Stimulated activated CD4-positive, alpha-beta T cell treated with anti-CD3 and anti-CD28 coated beads, Interleukin-15, amount 100 ng/mL, for 48 hours (primary cell): ENCODE measurements at regions not wholly inside any gene's neighbourhood (a gene's known extent, or its start where the extent isn't known, plus 50 kb on each side); places are given as distances from the start of the nearest gene placed in this dataset.
"Not testable (repeated sequence)": the region's sequence is repeated elsewhere in the genome, so short reads cannot be mapped to it uniquely, and the experiment has no call there.

ENCODE experiments used
- DNase-seq, 2 donors: peaks; one replicate each; pipeline ENCODE4 v3.0.0-alpha.2; 2020; ENCODE audit warnings: low read depth in 2 of 2

DNA sequence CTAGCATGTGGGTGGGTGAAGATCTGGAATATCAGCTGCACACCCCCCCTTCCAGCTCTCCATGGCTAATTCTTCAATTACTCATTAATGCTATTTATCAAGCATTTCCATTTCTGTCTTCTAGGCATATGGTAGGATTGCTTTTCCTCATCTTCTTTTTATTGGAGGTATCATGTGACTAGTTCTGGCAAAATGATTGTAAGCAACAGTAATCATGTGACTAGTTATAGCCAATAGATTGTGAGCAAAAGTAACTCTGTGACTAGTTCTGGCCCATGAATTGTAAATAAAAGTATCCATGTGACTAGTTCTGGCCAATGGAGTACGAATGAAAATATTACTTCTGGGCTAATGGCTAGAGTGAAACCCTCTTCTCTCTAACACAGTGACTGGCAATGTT lies 107.0 kb upstream of the TMEM132E start:
- no peak for DNase-seq

DNA sequence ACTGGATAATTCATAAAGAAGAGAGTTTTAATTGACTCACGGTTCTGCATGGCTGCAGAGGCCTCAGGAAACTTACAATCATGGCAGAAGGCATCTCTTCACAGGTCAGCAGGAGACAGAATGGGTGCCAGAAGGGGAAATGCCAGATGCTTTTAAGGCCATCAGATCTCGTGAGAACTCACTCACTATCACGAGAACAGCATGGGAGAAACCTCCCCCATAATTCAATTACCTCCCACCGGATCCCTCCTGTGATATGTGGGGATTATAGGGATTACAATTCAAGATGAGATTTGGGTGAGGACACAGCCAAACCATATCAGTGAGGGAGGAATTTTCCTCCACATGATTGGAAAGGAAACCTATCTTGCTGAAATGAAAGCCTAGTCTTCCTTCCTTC lies 108.1 kb upstream of the TMEM132E start:
- DNase-seq, result not testable (repeated sequence)

GRCh38 chr17:34465789-34466188 lies 102.8 kb upstream of the CCL1 start:
- DNase-seq, result no peak

DNA sequence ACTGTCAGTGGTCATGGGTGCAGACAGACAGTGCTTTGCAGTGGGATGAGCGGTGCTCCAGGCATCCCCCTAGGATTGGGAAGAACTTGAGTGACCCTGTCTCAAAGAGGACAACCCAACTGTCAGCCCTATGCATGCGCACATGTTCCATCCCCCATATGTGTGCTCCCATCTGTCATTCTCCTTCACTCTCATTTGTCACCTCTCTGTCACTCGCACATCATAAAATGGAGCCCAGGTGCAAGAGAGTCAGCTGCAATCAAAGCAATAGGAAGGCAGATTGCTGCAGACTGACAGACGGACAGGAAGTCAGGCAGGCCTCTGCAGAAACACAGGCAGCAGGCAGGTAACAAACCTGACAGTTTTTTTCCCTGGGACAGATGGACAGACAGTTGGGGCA lies 101.8 kb upstream of the CCL1 start:
- DNase-seq, result no peak

- no peak for DNase-seq
Observed at GRCh38 chr17:34458266-34458665, 95.2 kb upstream of the CCL1 start.

DNA sequence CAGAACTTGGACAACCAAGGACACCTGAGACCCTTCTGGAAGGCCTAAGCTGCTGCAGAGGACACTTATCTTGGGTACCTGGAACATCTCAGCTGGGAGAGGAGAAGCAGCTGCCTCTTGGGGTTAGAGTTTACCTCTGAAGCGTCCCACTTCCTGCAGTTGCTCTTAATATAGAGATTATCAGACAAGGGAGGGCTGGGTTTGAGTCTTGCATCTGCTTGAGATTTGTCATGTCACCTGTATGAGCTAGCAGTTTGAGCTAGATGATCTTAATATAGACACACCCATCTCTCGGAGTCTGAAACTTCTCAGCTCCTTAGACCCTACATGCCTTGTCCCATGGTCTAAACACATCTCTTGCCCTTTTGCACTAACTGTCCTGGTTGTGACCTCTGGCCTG lies 93.1 kb upstream of the CCL1 start:
- no peak for DNase-seq

DNA sequence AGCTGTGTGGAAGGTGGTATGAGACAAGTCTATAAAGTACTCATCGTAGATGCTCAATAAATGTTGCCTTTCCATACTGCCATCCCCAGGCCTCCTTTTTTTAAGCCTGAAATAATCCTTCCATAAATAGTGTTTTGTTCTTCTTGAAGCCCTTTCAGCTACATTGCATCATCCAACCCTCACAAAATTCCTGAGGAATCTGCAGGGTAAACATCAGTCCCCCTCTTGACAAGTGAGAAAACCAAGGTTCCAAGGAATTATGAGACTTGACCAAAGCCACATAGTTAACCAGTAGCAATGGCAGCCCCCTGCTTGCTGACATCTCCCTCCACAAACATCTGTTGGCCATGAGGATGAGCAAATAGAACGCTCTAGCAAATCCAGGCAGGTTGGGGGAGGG lies 89.7 kb upstream of the CCL1 start:
- no peak for DNase-seq

DNA sequence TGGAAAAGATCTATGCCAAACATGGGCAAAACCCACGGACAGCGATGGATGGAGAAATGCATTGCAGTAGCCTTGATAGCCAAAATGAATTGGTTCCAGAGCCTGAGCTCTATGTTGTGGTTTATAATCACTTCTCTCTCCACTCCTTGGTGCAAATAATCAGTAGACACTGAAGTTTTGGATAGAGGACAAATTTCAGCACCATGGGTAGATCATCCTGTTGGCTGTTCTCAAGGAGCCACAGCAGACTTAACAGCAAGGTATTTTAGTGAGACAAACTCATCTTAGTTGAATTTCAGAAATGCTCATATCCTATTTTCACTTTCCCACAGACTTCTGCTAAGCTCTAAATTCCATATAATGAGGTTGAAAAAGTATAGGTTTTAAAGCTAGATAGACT lies 88.3 kb upstream of the CCL1 start:
- DNase-seq, result no peak

GRCh38 chr17:34447406-34447805 lies 84.4 kb upstream of the CCL1 start:
- no peak for DNase-seq

GRCh38 chr17:34445101-34445500 lies 82.1 kb upstream of the CCL1 start:
- DNase-seq, result no peak

- no peak for DNase-seq
Observed at GRCh38 chr17:34443619-34444469, 80.8 kb upstream of the CCL1 start.

- DNase-seq, result no peak
Observed at GRCh38 chr17:34442387-34443111, 79.5 kb upstream of the CCL1 start.

DNA sequence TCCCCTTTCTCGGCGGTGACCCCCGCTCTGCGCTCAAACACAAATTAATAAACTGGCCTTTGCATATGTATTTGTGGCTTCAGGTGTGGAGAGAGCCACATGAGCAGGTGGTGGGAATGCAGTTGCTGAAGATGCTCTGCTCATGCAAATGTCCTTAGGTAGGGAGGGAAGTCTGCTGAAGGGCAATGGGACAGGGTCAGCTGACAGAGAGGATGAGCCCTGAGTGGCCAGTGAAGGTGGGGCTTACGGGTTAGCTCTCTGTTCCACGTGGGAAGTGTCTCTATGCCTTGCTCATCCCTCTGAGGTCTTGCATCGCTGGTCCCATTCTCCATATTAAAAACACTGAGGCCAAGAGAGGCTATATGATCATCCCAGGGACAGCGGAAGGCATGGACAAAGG lies 74.2 kb upstream of the CCL1 start:
- no peak for DNase-seq

DNA sequence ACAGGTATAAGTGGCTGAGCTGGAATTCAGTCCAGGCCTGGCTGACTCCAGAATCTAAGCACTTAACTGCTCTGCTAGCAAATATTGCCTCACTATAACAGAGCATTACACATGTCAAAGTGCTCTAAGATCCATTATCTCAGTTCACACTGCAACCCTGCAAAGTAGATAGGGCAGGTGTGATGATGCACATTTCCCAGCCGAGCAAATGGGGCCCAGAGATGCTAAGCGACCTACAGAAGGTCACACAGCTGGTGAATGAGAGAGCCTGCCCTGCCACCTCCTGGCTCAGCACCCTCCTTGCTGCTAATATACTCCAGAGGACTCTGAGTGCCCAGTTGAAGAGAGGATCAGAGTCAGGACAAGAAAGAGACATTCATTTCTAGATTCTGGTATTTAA lies 73.6 kb upstream of the CCL1 start:
- no peak for DNase-seq

GRCh38 chr17:34435182-34435928 lies 72.3 kb upstream of the CCL1 start:
- no peak for DNase-seq

- DNase-seq, result no peak
Observed at GRCh38 chr17:34434052-34434451, 71.0 kb upstream of the CCL1 start.

- no peak for DNase-seq
Observed at GRCh38 chr17:34424814-34425491, 61.9 kb upstream of the CCL1 start.

DNA sequence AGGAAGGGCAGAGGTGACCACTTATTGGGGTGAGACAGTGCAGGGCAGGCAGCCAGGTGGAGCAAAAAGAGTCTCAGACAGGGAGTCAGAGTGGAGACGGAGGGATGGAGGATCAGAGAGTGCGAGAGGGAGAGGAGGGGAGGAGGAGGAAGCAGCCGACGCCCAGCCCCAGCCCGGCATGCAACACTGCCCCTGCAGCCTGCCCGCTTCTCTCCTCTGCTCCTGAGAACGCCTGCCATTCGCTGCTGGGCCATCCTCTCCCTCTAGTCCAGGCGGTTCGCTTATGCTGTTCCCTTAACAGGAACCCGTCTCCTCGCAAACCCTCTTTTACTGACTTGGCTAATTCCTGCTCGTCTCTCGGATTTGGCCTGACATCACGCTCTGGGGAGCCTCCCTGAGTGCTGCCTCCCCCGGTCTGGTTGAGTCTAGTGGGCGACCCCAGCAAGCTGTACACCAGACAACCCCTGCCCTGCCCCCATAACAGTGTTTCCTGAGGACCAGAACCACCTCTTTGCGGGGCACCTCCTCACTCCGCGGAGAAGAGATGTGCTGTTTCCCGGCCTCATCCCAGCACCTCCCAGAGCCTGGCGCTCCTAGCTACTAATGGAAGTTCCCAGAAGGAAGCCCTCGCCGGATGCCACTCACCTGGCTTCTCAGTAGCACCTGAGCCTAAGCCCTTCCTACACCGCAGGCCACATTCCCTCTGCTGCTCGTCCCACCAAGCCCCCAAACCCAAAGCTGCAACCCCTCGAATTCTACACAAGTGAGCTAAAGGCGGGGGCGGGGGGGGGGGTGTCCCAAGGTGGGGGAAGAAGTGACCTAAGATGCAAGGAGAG lies 61.2 kb upstream of the CCL1 start:
- no peak for DNase-seq

- not testable (repeated sequence) for DNase-seq
Observed at GRCh38 chr17:34423315-34423714, 60.3 kb upstream of the CCL1 start.

DNA sequence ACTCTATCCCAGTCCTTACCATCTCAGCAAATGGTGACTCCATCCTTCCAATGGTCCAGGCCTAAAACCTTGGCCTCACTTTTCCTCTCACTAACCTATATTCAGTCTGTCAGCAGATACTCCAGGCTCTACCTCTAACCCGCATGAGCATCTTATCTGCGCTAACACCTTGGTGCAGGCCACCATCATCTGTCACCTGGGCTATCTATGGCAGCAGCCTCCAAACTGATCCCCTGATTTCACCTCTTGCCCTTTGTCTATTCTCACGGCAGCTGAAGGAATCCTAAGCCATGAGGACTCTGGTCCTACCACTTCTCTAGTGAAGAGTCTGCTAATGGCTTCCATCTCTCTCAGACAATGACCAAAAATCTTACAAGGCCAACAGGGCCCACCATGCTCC lies 57.9 kb upstream of the CCL1 start:
- DNase-seq, result no peak

GRCh38 chr17:34420254-34420766 lies 57.3 kb upstream of the CCL1 start:
- DNase-seq, result peak; percentile 30 to 58
